Ovary (tissue), 3 donors: ENCODE measurements at regions not wholly inside any gene's neighbourhood (a gene's known extent, or its start where the extent isn't known, plus 50 kb on each side); places are given as distances from the start of the nearest gene placed in this dataset.

ENCODE experiments used
- POLR2A ChIP-seq: fragments of 450-650 bp; IDR thresholded peaks from one replicate; pipeline ENCODE4 v1.6.1; 2017; ENCODE audit warnings: antibody characterized with exemption, mild to moderate bottlenecking, moderate library complexity
- TF ChIP-seq, protein P1 (sequence below), 3 donors: fragments of 450-650 bp in 2 of 3; fragments of 200-600 bp in 1 of 3; IDR thresholded peaks; one replicate each; pipeline versions ENCODE4 v1.5.1 to v1.8.0; 2016 to 2022; ENCODE audit warnings: antibody characterized with exemption in 3 of 3, mild to moderate bottlenecking in 1 of 3
- donor health status: DM: no; HTN: no; CAD: no.

- TF ChIP-seq, protein P1, sequence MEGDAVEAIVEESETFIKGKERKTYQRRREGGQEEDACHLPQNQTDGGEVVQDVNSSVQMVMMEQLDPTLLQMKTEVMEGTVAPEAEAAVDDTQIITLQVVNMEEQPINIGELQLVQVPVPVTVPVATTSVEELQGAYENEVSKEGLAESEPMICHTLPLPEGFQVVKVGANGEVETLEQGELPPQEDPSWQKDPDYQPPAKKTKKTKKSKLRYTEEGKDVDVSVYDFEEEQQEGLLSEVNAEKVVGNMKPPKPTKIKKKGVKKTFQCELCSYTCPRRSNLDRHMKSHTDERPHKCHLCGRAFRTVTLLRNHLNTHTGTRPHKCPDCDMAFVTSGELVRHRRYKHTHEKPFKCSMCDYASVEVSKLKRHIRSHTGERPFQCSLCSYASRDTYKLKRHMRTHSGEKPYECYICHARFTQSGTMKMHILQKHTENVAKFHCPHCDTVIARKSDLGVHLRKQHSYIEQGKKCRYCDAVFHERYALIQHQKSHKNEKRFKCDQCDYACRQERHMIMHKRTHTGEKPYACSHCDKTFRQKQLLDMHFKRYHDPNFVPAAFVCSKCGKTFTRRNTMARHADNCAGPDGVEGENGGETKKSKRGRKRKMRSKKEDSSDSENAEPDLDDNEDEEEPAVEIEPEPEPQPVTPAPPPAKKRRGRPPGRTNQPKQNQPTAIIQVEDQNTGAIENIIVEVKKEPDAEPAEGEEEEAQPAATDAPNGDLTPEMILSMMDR (IDR thresholded peaks at IDR 0.05): no peak
- no peak for TF ChIP-seq POLR2A
These were observed 538.9 kb upstream of the REG3G start for GRCh38 chr2:78486565-78486964.
